CD4-positive, alpha-beta T cell treated with Interferon gamma for 1 hour (primary cell): ENCODE measurements at regions not wholly inside any gene's neighbourhood (a gene's known extent, or its start where the extent isn't known, plus 50 kb on each side); places are given as distances from the start of the nearest gene placed in this dataset.
"Not testable (repeated sequence)": the region's sequence is repeated elsewhere in the genome, so short reads cannot be mapped to it uniquely, and the experiment has no call there.

ENCODE experiments used
- DNase-seq: peaks from one replicate; pipeline ENCODE4 v3.0.0-alpha.2; 2020

GRCh38 chr16:14384745-14385144 is 245.3 kb downstream of the PARN start:
- no peak for DNase-seq

DNA sequence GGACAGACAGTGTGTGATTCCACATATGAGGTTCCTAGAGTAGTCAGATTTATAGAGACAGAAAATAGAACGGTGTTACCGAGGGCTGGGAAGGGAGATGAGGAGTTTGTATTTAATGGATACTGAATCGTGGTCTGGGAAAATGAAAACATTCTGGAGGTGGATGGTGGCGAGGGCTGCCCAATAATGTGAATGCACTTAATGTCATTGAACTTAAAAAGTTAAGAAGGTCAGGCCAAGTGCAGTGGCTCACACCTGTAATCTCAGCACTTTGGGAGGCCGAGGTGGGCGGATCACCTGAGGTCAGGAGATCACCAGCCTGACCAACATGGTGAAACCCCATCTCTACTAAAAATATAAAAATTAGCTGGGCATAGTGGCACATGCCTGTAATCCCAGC is 246.2 kb downstream of the PARN start:
- not testable (repeated sequence) for DNase-seq

- DNase-seq, result no peak
Measured at GRCh38 chr16:14378689-14379467, 251.2 kb downstream of the PARN start.

- DNase-seq, result no peak
Measured at GRCh38 chr16:14378131-14378551, 251.9 kb downstream of the PARN start.

- DNase-seq, result no peak
Measured at GRCh38 chr16:14377326-14377725, 252.7 kb downstream of the PARN start.

- DNase-seq, result no peak
Measured at GRCh38 chr16:14375132-14375491, 254.9 kb downstream of the PARN start.

- DNase-seq, result no peak
Measured at GRCh38 chr16:14374451-14375131, 255.5 kb downstream of the PARN start.

DNA sequence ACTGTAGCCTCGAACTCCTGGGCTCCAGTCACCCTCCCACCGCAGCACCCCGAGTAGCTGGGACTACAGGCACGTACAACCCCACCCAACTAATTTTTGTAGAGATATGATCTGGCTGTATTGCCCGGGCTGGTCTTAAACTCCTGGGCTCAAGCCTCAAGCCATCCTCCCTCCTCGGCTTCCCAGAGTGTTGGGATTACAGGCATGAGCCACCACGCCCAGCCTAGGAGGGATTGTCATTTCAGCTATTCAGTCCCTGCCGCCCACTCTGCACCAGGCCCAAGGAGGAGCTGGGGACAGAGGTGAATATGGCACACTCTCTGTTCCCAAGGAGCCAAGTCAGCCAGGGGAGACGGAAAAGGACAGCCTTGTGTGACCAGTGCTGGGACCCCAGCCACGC is 256.2 kb downstream of the PARN start:
- DNase-seq, result no peak

GRCh38 chr16:14373406-14373805 is 256.7 kb downstream of the PARN start:
- DNase-seq, result no peak

- DNase-seq, result no peak
Measured at GRCh38 chr16:14372471-14372870, 257.6 kb downstream of the PARN start.

- no peak for DNase-seq
Measured at GRCh38 chr16:14371778-14372431, 258.2 kb downstream of the PARN start.

GRCh38 chr16:14370736-14371234 is 259.3 kb downstream of the PARN start:
- no peak for DNase-seq

- no peak for DNase-seq
Measured at GRCh38 chr16:14369734-14370598, 260.1 kb downstream of the PARN start.

GRCh38 chr16:14368399-14368798 is 261.7 kb downstream of the PARN start:
- DNase-seq, result no peak

- DNase-seq, result no peak
Measured at GRCh38 chr16:14366974-14367707, 262.9 kb downstream of the PARN start.

DNA sequence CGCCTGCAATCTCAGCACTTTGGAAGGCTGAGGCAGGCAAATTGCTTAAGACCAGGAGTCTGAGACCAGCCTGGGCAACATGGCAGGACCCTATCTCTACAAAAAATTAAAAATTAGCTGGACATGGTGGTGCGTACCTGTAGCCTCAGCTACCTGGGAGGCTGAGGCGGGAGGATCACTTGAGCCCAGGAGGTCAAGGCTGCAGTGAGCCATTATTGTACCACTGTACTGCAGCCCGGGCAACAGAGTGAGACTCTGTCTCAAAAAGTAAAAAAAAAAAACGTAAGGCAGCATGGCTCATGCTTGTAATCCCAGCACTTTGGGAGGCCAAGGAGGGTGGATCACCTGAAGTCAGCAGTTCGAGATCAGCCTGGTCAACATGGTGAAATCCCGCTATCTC is 263.6 kb downstream of the PARN start:
- DNase-seq, result no peak

- DNase-seq, result no peak
Measured at GRCh38 chr16:14365200-14365851, 264.7 kb downstream of the PARN start.

DNA sequence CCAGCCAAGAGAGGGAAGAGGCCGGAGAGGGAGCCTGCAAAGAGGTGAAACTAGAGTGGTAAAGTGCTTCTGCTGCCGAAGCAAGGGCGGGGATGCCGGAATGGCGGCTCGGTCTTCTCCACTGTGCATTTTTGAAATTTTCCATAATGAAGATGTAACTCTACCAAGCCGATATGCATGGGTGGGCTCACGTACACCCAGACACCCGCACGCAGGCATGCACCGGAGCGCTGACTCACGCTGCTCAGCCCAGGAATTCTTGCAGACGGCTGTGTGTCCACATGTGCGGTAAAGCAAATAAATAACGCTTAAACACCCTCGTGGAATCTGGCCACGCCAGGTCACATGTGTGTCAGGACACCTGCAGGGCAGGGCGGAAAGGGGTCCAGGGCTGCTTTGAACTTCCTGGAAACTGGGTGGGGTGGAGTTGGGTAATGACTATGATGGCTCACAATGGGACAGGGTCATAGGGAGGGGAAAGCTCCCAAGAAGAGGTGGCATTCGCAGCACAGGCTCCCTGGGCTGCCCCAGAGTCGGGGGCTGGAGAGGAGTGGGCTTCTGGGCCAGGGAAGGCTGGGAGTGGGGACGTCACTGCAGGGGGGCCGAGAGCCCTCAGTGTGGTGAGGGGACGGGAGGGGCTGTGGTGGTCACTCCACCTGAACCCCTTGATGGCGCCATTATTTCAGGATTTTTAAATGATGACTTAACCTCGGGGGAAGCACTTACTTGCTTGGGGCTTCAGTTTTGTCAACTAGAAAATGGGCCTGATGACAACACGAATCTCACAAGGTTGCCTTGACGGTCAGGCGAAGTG is 265.5 kb downstream of the PARN start:
- DNase-seq, result no peak

DNA sequence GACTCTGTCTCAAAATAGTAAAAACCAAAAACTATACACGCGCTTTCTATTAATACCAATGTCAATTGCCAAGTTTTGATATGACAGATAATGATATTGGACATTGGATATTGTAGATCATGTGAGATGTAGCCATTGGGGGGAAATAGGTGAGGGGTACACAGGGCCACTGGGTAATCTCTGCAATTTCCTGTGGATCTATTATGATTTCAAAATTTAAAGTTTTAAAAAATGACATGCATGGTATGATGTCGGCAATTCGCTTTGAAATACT is 266.0 kb downstream of the PARN start:
- DNase-seq, result no peak

DNA sequence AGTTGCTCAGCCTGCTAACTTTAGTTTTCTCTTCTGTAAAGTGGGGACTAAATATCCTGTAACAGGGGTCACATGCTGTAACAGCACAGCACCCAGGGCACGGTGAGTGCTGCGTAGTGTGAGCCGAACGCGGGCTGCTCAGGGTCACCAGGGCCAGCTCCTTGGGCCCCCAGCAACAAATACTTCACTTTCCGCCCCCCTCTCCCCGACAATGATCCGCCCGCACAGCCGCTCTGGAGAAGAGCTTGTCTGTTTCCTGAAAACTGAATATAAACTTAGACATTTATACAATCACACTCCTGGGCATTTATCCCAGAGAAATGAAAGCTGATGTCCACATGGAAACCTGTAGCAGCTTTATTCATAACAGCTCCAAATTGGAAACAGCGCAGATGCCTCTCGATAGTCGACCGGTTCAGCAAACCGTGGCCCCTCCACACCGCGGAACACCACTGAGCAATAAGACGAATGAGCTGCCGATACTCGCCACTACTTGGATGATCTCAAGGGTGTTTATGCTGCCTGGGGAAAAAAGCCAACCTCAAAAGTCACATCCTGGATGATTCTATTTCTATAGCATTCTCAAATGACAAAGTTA is 267.2 kb downstream of the PARN start:
- DNase-seq, result no peak
